ENCODE measurements at regions not wholly inside any gene's neighbourhood (a gene's known extent, or its start where the extent isn't known, plus 50 kb on each side); places are given as distances from the start of the nearest gene placed in this dataset.

DNA sequence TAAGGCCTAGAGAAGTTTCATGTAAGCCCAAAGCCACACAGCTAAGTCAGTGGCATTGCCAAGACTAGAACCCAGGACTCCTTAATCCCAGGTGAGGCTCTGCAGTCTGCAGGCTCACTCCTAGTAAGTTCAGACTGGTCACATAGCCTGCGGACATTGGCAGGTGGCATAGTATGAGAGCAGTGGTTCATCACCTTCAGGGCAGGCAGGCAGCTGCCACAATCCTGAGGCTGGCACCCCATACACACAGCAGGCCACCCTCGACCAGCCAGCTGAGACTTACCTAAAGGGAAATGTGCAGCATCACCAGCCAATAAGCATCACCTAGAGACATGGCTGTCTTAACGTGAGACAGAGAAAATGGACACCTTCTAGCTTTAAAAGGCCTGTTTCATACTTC is 231.6 kb upstream of the UBASH3B start:
- no peak for TF ChIP-seq POLR2A (IDR thresholded peaks at IDR 0.05)
- TF ChIP-seq, protein P1, sequence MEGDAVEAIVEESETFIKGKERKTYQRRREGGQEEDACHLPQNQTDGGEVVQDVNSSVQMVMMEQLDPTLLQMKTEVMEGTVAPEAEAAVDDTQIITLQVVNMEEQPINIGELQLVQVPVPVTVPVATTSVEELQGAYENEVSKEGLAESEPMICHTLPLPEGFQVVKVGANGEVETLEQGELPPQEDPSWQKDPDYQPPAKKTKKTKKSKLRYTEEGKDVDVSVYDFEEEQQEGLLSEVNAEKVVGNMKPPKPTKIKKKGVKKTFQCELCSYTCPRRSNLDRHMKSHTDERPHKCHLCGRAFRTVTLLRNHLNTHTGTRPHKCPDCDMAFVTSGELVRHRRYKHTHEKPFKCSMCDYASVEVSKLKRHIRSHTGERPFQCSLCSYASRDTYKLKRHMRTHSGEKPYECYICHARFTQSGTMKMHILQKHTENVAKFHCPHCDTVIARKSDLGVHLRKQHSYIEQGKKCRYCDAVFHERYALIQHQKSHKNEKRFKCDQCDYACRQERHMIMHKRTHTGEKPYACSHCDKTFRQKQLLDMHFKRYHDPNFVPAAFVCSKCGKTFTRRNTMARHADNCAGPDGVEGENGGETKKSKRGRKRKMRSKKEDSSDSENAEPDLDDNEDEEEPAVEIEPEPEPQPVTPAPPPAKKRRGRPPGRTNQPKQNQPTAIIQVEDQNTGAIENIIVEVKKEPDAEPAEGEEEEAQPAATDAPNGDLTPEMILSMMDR (IDR thresholded peaks at IDR 0.05) = no peak
- WGBS, 2 donors = 87 to 94% methylated on average over 3 of the region's 3 CpGs
- H3K27me3 ChIP-seq = no peaks in the 10 kb centered on the region
- H3K4me1 ChIP-seq = no peaks in the 10 kb centered on the region
- no peak overlapping the region for H3K4me3 ChIP-seq
- DNase-seq = no peak
- no peaks in the 10 kb centered on the region for H3K9me3 ChIP-seq
- no peaks in the 10 kb centered on the region for H3K36me3 ChIP-seq (ENCODE audit: low read depth, missing control alignments)
- H3K27ac ChIP-seq = no peak overlapping the region
- intact Hi-C loops (cut with DNase I; ENCODE audit: low total_unique reads) = no loop called here

DNA sequence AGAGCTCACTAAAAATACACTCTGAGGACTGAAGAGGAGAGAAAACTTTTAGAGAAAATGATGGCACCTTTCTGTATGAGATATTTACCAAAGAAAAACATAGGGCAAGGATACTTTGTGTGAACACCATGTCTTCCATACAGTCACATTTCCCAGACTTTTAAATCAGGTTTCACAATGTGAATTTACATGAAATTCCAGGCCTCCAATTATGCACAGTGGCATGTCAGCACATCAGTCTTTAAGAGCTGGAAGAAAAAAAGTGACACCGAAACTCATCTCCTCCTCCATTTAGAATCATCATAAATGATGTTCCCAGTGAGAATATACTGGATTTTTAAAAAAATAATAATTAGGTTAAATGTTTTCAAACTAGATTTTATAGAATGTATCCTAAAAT is 232.2 kb upstream of the UBASH3B start:
- Histone ChIP-seq H3K27me3 (no peaks in the 10 kb centered on the region), H3K36me3 (ENCODE audit: low read depth, missing control alignments) (no peaks in the 10 kb centered on the region), H3K4me3 (no peak overlapping the region), H3K27ac (no peak overlapping the region), H3K9me3 (no peaks in the 10 kb centered on the region), H3K4me1 (no peaks in the 10 kb centered on the region)
- intact Hi-C loops (cut with DNase I; ENCODE audit: low total_unique reads) = no loop called here
- TF ChIP-seq POLR2A (IDR thresholded peaks at IDR 0.05) = no peak
- TF ChIP-seq, protein P1 (IDR thresholded peaks at IDR 0.05) = no peak
- WGBS, 2 donors = 93% methylated on average over 1 of the region's 1 CpG
- no peak for DNase-seq

DNA sequence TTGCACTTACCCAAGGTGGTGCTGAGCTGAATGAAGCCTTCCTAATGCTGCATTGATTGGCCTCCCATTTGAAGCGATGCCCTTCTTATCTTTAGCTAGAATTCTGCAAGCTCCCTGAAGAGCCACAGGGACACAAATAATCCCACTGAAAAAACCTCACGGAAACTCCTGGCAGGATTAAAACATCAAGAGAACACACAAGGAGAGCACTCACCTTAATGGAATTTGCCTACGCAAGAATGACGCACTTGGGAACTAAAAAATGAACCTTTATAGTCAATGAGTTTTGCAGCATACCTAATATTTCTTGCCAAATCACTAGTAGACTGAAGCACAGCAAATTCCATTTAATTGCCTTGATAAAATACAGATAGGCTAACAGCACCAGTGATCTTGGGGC is 232.8 kb upstream of the UBASH3B start:
- intact Hi-C loops (cut with DNase I; ENCODE audit: low total_unique reads) = no loop called here
- Histone ChIP-seq H3K9me3 (no peaks in the 10 kb centered on the region), H3K4me3 (no peak overlapping the region), H3K27ac (no peak overlapping the region), H3K36me3 (ENCODE audit: low read depth, missing control alignments) (no peaks in the 10 kb centered on the region), H3K4me1 (no peaks in the 10 kb centered on the region), H3K27me3 (no peaks in the 10 kb centered on the region)
- no peak for DNase-seq
- 96 to 97% methylated on average over 4 of the region's 4 CpGs for WGBS, 2 donors
- no peak for TF ChIP-seq POLR2A (IDR thresholded peaks at IDR 0.05)
- TF ChIP-seq, protein P1 (IDR thresholded peaks at IDR 0.05) = no peak

DNA sequence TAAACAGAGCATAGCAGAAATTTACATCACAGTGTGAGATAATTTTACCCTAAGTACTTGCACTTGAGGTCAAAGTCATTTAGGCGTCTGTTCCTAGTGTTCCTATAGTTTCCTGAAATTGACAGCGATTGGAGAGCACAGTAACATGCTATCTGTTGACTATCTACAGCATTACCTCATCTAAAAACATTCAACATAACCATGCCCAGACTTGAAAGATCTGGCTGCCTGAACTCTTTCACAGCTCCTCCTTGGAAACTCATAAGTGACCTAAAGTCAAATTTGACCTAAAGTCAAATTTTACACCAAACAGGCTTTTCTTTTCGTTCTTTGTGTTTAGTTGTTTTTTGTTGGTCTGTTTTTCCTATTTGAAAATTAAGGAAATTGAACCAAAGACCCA is 233.8 kb upstream of the UBASH3B start:
- Histone ChIP-seq H3K4me3 (no peak overlapping the region), H3K9me3 (no peaks in the 10 kb centered on the region), H3K36me3 (ENCODE audit: low read depth, missing control alignments) (no peaks in the 10 kb centered on the region), H3K27ac (no peak overlapping the region), H3K27me3 (no peaks in the 10 kb centered on the region), H3K4me1 (no peaks in the 10 kb centered on the region)
- 90 to 91% methylated on average over 3 of the region's 3 CpGs for WGBS, 2 donors
- DNase-seq = no peak
- intact Hi-C loops (cut with DNase I; ENCODE audit: low total_unique reads) = no loop called here
- TF ChIP-seq POLR2A (IDR thresholded peaks at IDR 0.05) = no peak
- TF ChIP-seq, protein P1 (IDR thresholded peaks at IDR 0.05) = no peak

DNA sequence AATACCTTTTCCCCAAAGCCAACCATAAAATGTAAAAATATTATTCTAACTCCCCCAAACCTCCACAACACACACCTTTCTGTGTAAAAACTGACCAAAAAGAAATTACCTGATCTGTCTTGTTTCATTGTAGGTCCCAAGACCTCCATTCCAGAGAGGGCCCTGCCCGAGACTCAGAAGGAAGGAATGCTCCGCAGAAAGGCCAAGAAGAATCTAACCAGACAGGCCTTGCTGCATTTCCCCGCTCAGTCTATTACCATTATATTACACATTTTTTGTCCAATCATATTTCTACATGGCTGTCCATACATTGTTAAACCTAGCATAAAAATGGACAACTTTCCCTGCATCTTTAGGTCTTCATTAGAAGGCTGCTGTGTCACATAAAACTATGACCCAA is 237.5 kb upstream of the UBASH3B start:
- Histone ChIP-seq H3K27me3 (no peaks in the 10 kb centered on the region), H3K27ac (no peak overlapping the region), H3K4me3 (no peak overlapping the region), H3K4me1 (no peaks in the 10 kb centered on the region), H3K9me3 (no peaks in the 10 kb centered on the region), H3K36me3 (ENCODE audit: low read depth, missing control alignments) (no peaks in the 10 kb centered on the region)
- no peak for DNase-seq
- TF ChIP-seq, protein P1 (IDR thresholded peaks at IDR 0.05) = no peak
- no peak for TF ChIP-seq POLR2A (IDR thresholded peaks at IDR 0.05)
- intact Hi-C loops (cut with DNase I; ENCODE audit: low total_unique reads) = no loop called here
- WGBS, 2 donors = 93 to 95% methylated on average over 3 of the region's 3 CpGs

All from testis (tissue), 2 donors.